GM23338 (cell line): ENCODE measurements at regions not wholly inside any gene's neighbourhood (a gene's known extent, or its start where the extent isn't known, plus 50 kb on each side); places are given as distances from the start of the nearest gene placed in this dataset.
"Not testable (repeated sequence)": the region's sequence is repeated elsewhere in the genome, so short reads cannot be mapped to it uniquely, and the experiment has no call there.

Source experiments
- CREB1 ChIP-seq: fragments of 250-450 bp; sonication (Bioruptor Pico); IDR thresholded peaks from 2 replicates; pipeline ENCODE4 v1.5.0; 2020; ENCODE audit warnings: low read depth, mild to moderate bottlenecking, moderate library complexity
- ETS1 ChIP-seq: IDR thresholded peaks from 2 replicates; pipeline ENCODE4 v1.6.1; 2016; ENCODE audit warnings: antibody characterized with exemption
- EZH2 ChIP-seq: fragments of 200-600 bp; sonication (generic); IDR thresholded peaks from one replicate; pipeline ENCODE4 v1.8.0; 2017; ENCODE audit warnings: antibody characterized with exemption, mild to moderate bottlenecking, low read depth; ENCODE audit not compliant: unreplicated experiment
- EZH2phosphoT487 ChIP-seq: fragments of 200-600 bp; sonication (generic); IDR thresholded peaks from one replicate; pipeline ENCODE4 v1.8.1; 2018; ENCODE audit warnings: antibody characterized with exemption; ENCODE audit not compliant: unreplicated experiment
- JUNB ChIP-seq: IDR thresholded peaks from one replicate; pipeline ENCODE4 v1.6.1; 2016; ENCODE audit warnings: antibody characterized with exemption; ENCODE audit not compliant: unreplicated experiment
- POLR2AphosphoS5 ChIP-seq: IDR thresholded peaks from 2 replicates; pipeline ENCODE4 v1.6.1; 2016; ENCODE audit warnings: antibody characterized with exemption, low read depth
- REST ChIP-seq: IDR thresholded peaks from one replicate; pipeline ENCODE4 v1.6.1; 2018; ENCODE audit warnings: antibody characterized with exemption; ENCODE audit not compliant: unreplicated experiment
- TF ChIP-seq, protein P1 (sequence below), 2 experiments: fragments of 200-600 bp in 1 of 2; sonication (generic) in 1 of 2; conservative IDR thresholded peaks; 2 replicates each; pipeline versions ENCODE4 v1.5.1 to v1.6.1; 2016 to 2017; ENCODE audit warnings: antibody characterized with exemption in 2 of 2, low read depth in 2 of 2, mild to moderate bottlenecking in 2 of 2, moderate library complexity in 1 of 2

GRCh38 chr1:199095628-199096027 is 456.8 kb downstream of the PTPRC start:
- TF ChIP-seq, protein P1, sequence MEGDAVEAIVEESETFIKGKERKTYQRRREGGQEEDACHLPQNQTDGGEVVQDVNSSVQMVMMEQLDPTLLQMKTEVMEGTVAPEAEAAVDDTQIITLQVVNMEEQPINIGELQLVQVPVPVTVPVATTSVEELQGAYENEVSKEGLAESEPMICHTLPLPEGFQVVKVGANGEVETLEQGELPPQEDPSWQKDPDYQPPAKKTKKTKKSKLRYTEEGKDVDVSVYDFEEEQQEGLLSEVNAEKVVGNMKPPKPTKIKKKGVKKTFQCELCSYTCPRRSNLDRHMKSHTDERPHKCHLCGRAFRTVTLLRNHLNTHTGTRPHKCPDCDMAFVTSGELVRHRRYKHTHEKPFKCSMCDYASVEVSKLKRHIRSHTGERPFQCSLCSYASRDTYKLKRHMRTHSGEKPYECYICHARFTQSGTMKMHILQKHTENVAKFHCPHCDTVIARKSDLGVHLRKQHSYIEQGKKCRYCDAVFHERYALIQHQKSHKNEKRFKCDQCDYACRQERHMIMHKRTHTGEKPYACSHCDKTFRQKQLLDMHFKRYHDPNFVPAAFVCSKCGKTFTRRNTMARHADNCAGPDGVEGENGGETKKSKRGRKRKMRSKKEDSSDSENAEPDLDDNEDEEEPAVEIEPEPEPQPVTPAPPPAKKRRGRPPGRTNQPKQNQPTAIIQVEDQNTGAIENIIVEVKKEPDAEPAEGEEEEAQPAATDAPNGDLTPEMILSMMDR (conservative IDR thresholded peaks at IDR 0.05; ENCODE audit: low read depth in 2 of 2): not testable (repeated sequence)
- not testable (repeated sequence) for TF ChIP-seq EZH2phosphoT487, REST, EZH2, POLR2AphosphoS5, CREB1, ETS1, JUNB
